ENCODE measurements at regions not wholly inside any gene's neighbourhood (a gene's known extent, or its start where the extent isn't known, plus 50 kb on each side); places are given as distances from the start of the nearest gene placed in this dataset.

- no peaks in the 10 kb centered on the region for H3K27me3 ChIP-seq (replicated peaks; ENCODE audit: control insufficient read depth, insufficient read depth, low read length, poor library complexity, severe bottlenecking)
These were observed 339.4 kb upstream of the TNP1 start for GRCh38 chr2:217199255-217199630.

GRCh38 chr2:217195658-217196446 lies 336.0 kb upstream of the TNP1 start:
- Histone ChIP-seq H3K27ac (ENCODE audit: insufficient read depth, low read length, poor library complexity, severe bottlenecking) (no peak overlapping the region), H3K9me3 (ENCODE audit: control insufficient read depth, low read length) (no peaks in the 10 kb centered on the region), H3K4me3 (ENCODE audit: insufficient read depth, low read depth, low read length, poor library complexity, severe bottlenecking) (no peak overlapping the region), H3K36me3 (ENCODE audit: control insufficient read depth, insufficient read depth, low read length) (no peaks in the 10 kb centered on the region), H3K4me1 (ENCODE audit: control insufficient read depth, insufficient read depth, low read length, poor library complexity, severe bottlenecking) (no peaks in the 10 kb centered on the region), H3K27me3 (replicated peaks; ENCODE audit: control insufficient read depth, insufficient read depth, low read length, poor library complexity, severe bottlenecking) (no peaks in the 10 kb centered on the region)
- no peak for DNase-seq

More at GRCh38 chr2:217199255-217199630, 339.4 kb upstream of the TNP1 start:
- Histone ChIP-seq H3K9me3 (ENCODE audit: control insufficient read depth, low read length) (no peaks in the 10 kb centered on the region), H3K4me1 (ENCODE audit: control insufficient read depth, insufficient read depth, low read length, poor library complexity, severe bottlenecking) (no peaks in the 10 kb centered on the region), H3K27ac (ENCODE audit: insufficient read depth, low read length, poor library complexity, severe bottlenecking) (no peak overlapping the region), H3K4me3 (ENCODE audit: insufficient read depth, low read depth, low read length, poor library complexity, severe bottlenecking) (no peak overlapping the region), H3K36me3 (ENCODE audit: control insufficient read depth, insufficient read depth, low read length) (no peaks in the 10 kb centered on the region)
- no peak for DNase-seq

- no peak overlapping the region for H3K4me3 ChIP-seq (ENCODE audit: insufficient read depth, low read depth, low read length, poor library complexity, severe bottlenecking)
- H3K4me1 ChIP-seq (ENCODE audit: control insufficient read depth, insufficient read depth, low read length, poor library complexity, severe bottlenecking) = no peaks in the 10 kb centered on the region
- no peak overlapping the region for H3K27ac ChIP-seq (ENCODE audit: insufficient read depth, low read length, poor library complexity, severe bottlenecking)
- H3K36me3 ChIP-seq (ENCODE audit: control insufficient read depth, insufficient read depth, low read length) = no peaks in the 10 kb centered on the region
- H3K27me3 ChIP-seq (replicated peaks; ENCODE audit: control insufficient read depth, insufficient read depth, low read length, poor library complexity, severe bottlenecking) = no peaks in the 10 kb centered on the region
- DNase-seq = no peak
- H3K9me3 ChIP-seq (ENCODE audit: control insufficient read depth, low read length) = no peaks in the 10 kb centered on the region
These were observed 335.2 kb upstream of the TNP1 start for GRCh38 chr2:217195016-217195415.

GRCh38 chr2:217193431-217194340 lies 333.8 kb upstream of the TNP1 start:
- H3K4me3 ChIP-seq (ENCODE audit: insufficient read depth, low read depth, low read length, poor library complexity, severe bottlenecking) = no peak overlapping the region
- no peak overlapping the region for H3K27ac ChIP-seq (ENCODE audit: insufficient read depth, low read length, poor library complexity, severe bottlenecking)
- no peak for DNase-seq
- no peaks in the 10 kb centered on the region for H3K9me3 ChIP-seq (ENCODE audit: control insufficient read depth, low read length)
- H3K4me1 ChIP-seq (ENCODE audit: control insufficient read depth, insufficient read depth, low read length, poor library complexity, severe bottlenecking) = no peaks in the 10 kb centered on the region
- no peaks in the 10 kb centered on the region for H3K36me3 ChIP-seq (ENCODE audit: control insufficient read depth, insufficient read depth, low read length)
- no peaks in the 10 kb centered on the region for H3K27me3 ChIP-seq (replicated peaks; ENCODE audit: control insufficient read depth, insufficient read depth, low read length, poor library complexity, severe bottlenecking)

- H3K9me3 ChIP-seq (ENCODE audit: control insufficient read depth, low read length) = no peaks in the 10 kb centered on the region
- H3K36me3 ChIP-seq (ENCODE audit: control insufficient read depth, insufficient read depth, low read length) = no peaks in the 10 kb centered on the region
- no peak overlapping the region for H3K27ac ChIP-seq (ENCODE audit: insufficient read depth, low read length, poor library complexity, severe bottlenecking)
- H3K4me3 ChIP-seq (ENCODE audit: insufficient read depth, low read depth, low read length, poor library complexity, severe bottlenecking) = no peak overlapping the region
- no peak for DNase-seq
- H3K27me3 ChIP-seq (replicated peaks; ENCODE audit: control insufficient read depth, insufficient read depth, low read length, poor library complexity, severe bottlenecking) = no peaks in the 10 kb centered on the region
- no peaks in the 10 kb centered on the region for H3K4me1 ChIP-seq (ENCODE audit: control insufficient read depth, insufficient read depth, low read length, poor library complexity, severe bottlenecking)
These were observed 332.5 kb upstream of the TNP1 start for GRCh38 chr2:217192366-217192765.

GRCh38 chr2:217189747-217190146 lies 329.9 kb upstream of the TNP1 start:
- H3K9me3 ChIP-seq (ENCODE audit: control insufficient read depth, low read length) = no peaks in the 10 kb centered on the region
- H3K4me3 ChIP-seq (ENCODE audit: insufficient read depth, low read depth, low read length, poor library complexity, severe bottlenecking) = no peak overlapping the region
- DNase-seq = no peak
- no peak overlapping the region for H3K27ac ChIP-seq (ENCODE audit: insufficient read depth, low read length, poor library complexity, severe bottlenecking)
- H3K36me3 ChIP-seq (ENCODE audit: control insufficient read depth, insufficient read depth, low read length) = no peaks in the 10 kb centered on the region
- no peaks in the 10 kb centered on the region for H3K27me3 ChIP-seq (replicated peaks; ENCODE audit: control insufficient read depth, insufficient read depth, low read length, poor library complexity, severe bottlenecking)
- H3K4me1 ChIP-seq (ENCODE audit: control insufficient read depth, insufficient read depth, low read length, poor library complexity, severe bottlenecking) = no peaks in the 10 kb centered on the region

GRCh38 chr2:217189131-217189530 lies 329.3 kb upstream of the TNP1 start:
- Histone ChIP-seq H3K4me1 (ENCODE audit: control insufficient read depth, insufficient read depth, low read length, poor library complexity, severe bottlenecking) (no peaks in the 10 kb centered on the region), H3K9me3 (ENCODE audit: control insufficient read depth, low read length) (no peaks in the 10 kb centered on the region), H3K4me3 (ENCODE audit: insufficient read depth, low read depth, low read length, poor library complexity, severe bottlenecking) (no peak overlapping the region), H3K36me3 (ENCODE audit: control insufficient read depth, insufficient read depth, low read length) (no peaks in the 10 kb centered on the region), H3K27me3 (replicated peaks; ENCODE audit: control insufficient read depth, insufficient read depth, low read length, poor library complexity, severe bottlenecking) (no peaks in the 10 kb centered on the region), H3K27ac (ENCODE audit: insufficient read depth, low read length, poor library complexity, severe bottlenecking) (no peak overlapping the region)
- no peak for DNase-seq

GRCh38 chr2:217186668-217187159 lies 326.9 kb upstream of the TNP1 start:
- no peaks in the 10 kb centered on the region for H3K36me3 ChIP-seq (ENCODE audit: control insufficient read depth, insufficient read depth, low read length)
- H3K4me3 ChIP-seq (ENCODE audit: insufficient read depth, low read depth, low read length, poor library complexity, severe bottlenecking) = no peak overlapping the region
- H3K9me3 ChIP-seq (ENCODE audit: control insufficient read depth, low read length) = no peaks in the 10 kb centered on the region
- H3K27me3 ChIP-seq (replicated peaks; ENCODE audit: control insufficient read depth, insufficient read depth, low read length, poor library complexity, severe bottlenecking) = no peaks in the 10 kb centered on the region
- DNase-seq = no peak
- no peak overlapping the region for H3K27ac ChIP-seq (ENCODE audit: insufficient read depth, low read length, poor library complexity, severe bottlenecking)
- no peaks in the 10 kb centered on the region for H3K4me1 ChIP-seq (ENCODE audit: control insufficient read depth, insufficient read depth, low read length, poor library complexity, severe bottlenecking)

GRCh38 chr2:217186152-217186551 lies 326.3 kb upstream of the TNP1 start:
- H3K27ac ChIP-seq (ENCODE audit: insufficient read depth, low read length, poor library complexity, severe bottlenecking) = no peak overlapping the region
- H3K4me1 ChIP-seq (ENCODE audit: control insufficient read depth, insufficient read depth, low read length, poor library complexity, severe bottlenecking) = no peaks in the 10 kb centered on the region
- H3K4me3 ChIP-seq (ENCODE audit: insufficient read depth, low read depth, low read length, poor library complexity, severe bottlenecking) = no peak overlapping the region
- no peak for DNase-seq
- no peaks in the 10 kb centered on the region for H3K27me3 ChIP-seq (replicated peaks; ENCODE audit: control insufficient read depth, insufficient read depth, low read length, poor library complexity, severe bottlenecking)
- no peaks in the 10 kb centered on the region for H3K9me3 ChIP-seq (ENCODE audit: control insufficient read depth, low read length)
- H3K36me3 ChIP-seq (ENCODE audit: control insufficient read depth, insufficient read depth, low read length) = no peaks in the 10 kb centered on the region
